Nephron (organoid): ENCODE measurements at regions not wholly inside any gene's neighbourhood (a gene's known extent, or its start where the extent isn't known, plus 50 kb on each side); places are given as distances from the start of the nearest gene placed in this dataset.
A peak's percentile ranks its signal among the peaks of the same experiment; 100 is the strongest.

Source experiments
- H3K27ac Mint-ChIP-seq, 3 experiments: 2 replicates each; pipeline ENCODE4 v1.8.0; 2020; ENCODE audit warnings: mixed read lengths in 3 of 3, mild to moderate bottlenecking in 2 of 3, moderate library complexity in 1 of 3
- H3K27me3 Mint-ChIP-seq: 2 replicates; pipeline ENCODE4 v1.8.0; 2021; ENCODE audit warnings: low read depth, mild to moderate bottlenecking, moderate library complexity, mixed read lengths
- H3K36me3 Mint-ChIP-seq: 2 replicates; pipeline ENCODE4 v1.8.0; 2020; ENCODE audit warnings: low read depth, mixed read lengths
- H3K4me1 Mint-ChIP-seq: 2 replicates; pipeline ENCODE4 v1.8.0; 2020; ENCODE audit warnings: mixed read lengths
- H3K4me3 Mint-ChIP-seq, 3 experiments: 2 replicates each; pipeline ENCODE4 v1.8.0; 2020; ENCODE audit warnings: mild to moderate bottlenecking in 3 of 3, mixed read lengths in 3 of 3, moderate library complexity in 2 of 3
- H3K9me3 Mint-ChIP-seq: 2 replicates; pipeline ENCODE4 v1.8.0; 2020; ENCODE audit warnings: mixed read lengths
- CTCF ChIP-seq, 3 experiments: fragments of 200-600 bp; sonication (generic); IDR thresholded peaks; one replicate each; pipeline ENCODE4 v1.5.0; 2021; ENCODE audit warnings: antibody characterized with exemption in 3 of 3; ENCODE audit not compliant: unreplicated experiment in 3 of 3

GRCh38 chr9:20082406-20082805, 293.6 kb upstream of the SLC24A2 start:
- H3K4me1 Mint-ChIP-seq = peaks cover 20% of the 10 kb centered on the region
- H3K9me3 Mint-ChIP-seq = peaks cover 9% of the 10 kb centered on the region
- H3K27me3 Mint-ChIP-seq = peaks cover 9% of the 10 kb centered on the region
- H3K27ac Mint-ChIP-seq = no peak overlapping the region
- no peak overlapping the region for H3K4me3 Mint-ChIP-seq
- no peak for TF ChIP-seq CTCF (IDR thresholded peaks at IDR 0.05; ENCODE audit: unreplicated experiment in 3 of 3)
- no peaks in the 10 kb centered on the region for H3K36me3 Mint-ChIP-seq

- Mint-ChIP-seq H3K4me1 (peaks cover 20% of the 10 kb centered on the region), H3K27ac (no peak overlapping the region), H3K27me3 (peaks cover 4% of the 10 kb centered on the region), H3K36me3 (no peaks in the 10 kb centered on the region), H3K4me3 (no peak overlapping the region), H3K9me3 (peaks cover 9% of the 10 kb centered on the region)
- TF ChIP-seq CTCF (IDR thresholded peaks at IDR 0.05; ENCODE audit: unreplicated experiment in 3 of 3) = no peak
Observed at GRCh38 chr9:20078246-20078645, 289.4 kb upstream of the SLC24A2 start.

- H3K4me1 Mint-ChIP-seq = peaks cover 15% of the 10 kb centered on the region
- H3K36me3 Mint-ChIP-seq = no peaks in the 10 kb centered on the region
- H3K4me3 Mint-ChIP-seq = no peak overlapping the region
- no peak for TF ChIP-seq CTCF (IDR thresholded peaks at IDR 0.05; ENCODE audit: unreplicated experiment in 3 of 3)
- peaks cover 8% of the 10 kb centered on the region for H3K27me3 Mint-ChIP-seq
- H3K27ac Mint-ChIP-seq = no peak overlapping the region
- H3K9me3 Mint-ChIP-seq = no peaks in the 10 kb centered on the region
Observed at GRCh38 chr9:20074291-20074690, 285.5 kb upstream of the SLC24A2 start.

- TF ChIP-seq CTCF (IDR thresholded peaks at IDR 0.05; ENCODE audit: unreplicated experiment in 3 of 3) = no peak
- peak overlapping the region in 1 of 3 experiments; percentile 53 for H3K27ac Mint-ChIP-seq
- peaks cover 19% of the 10 kb centered on the region for H3K4me1 Mint-ChIP-seq
- peaks cover 4% of the 10 kb centered on the region for H3K27me3 Mint-ChIP-seq
- no peak overlapping the region for H3K4me3 Mint-ChIP-seq
- no peaks in the 10 kb centered on the region for H3K9me3 Mint-ChIP-seq
- no peaks in the 10 kb centered on the region for H3K36me3 Mint-ChIP-seq
Observed at GRCh38 chr9:20070336-20070735, 281.5 kb upstream of the SLC24A2 start.

- Mint-ChIP-seq H3K27me3 (peaks cover 4% of the 10 kb centered on the region), H3K4me3 (no peak overlapping the region), H3K36me3 (no peaks in the 10 kb centered on the region), H3K9me3 (no peaks in the 10 kb centered on the region), H3K27ac (peak overlapping the region; percentile 13 to 22 (median 19)), H3K4me1 (peaks cover 35% of the 10 kb centered on the region)
- no peak for TF ChIP-seq CTCF (IDR thresholded peaks at IDR 0.05; ENCODE audit: unreplicated experiment in 3 of 3)
Observed at GRCh38 chr9:20065796-20066700, 277.2 kb upstream of the SLC24A2 start.

- Mint-ChIP-seq H3K27me3 (peaks cover 4% of the 10 kb centered on the region), H3K9me3 (no peaks in the 10 kb centered on the region), H3K36me3 (no peaks in the 10 kb centered on the region), H3K27ac (peak overlapping the region; percentile 63 to 73 (median 71)), H3K4me3 (no peak overlapping the region), H3K4me1 (peaks cover 35% of the 10 kb centered on the region)
- no peak for TF ChIP-seq CTCF (IDR thresholded peaks at IDR 0.05; ENCODE audit: unreplicated experiment in 3 of 3)
Observed at GRCh38 chr9:20065046-20065445, 276.2 kb upstream of the SLC24A2 start.
